ENCODE measurements at regions not wholly inside any gene's neighbourhood (a gene's known extent, or its start where the extent isn't known, plus 50 kb on each side); places are given as distances from the start of the nearest gene placed in this dataset.

- Histone ChIP-seq H3K4me2 (ENCODE audit: low read length) (no peak overlapping the region), H3K4me3 (ENCODE audit: low read length) (no peak overlapping the region), H3K36me3 (replicated peaks; ENCODE audit: low read depth, low read length) (no peaks in the 10 kb centered on the region), H3K27ac (ENCODE audit: low read length) (no peak overlapping the region), H3K27me3 (ENCODE audit: low read depth, low read length) (no peaks in the 10 kb centered on the region), H3K9me3 (ENCODE audit: insufficient read depth, low read length) (no peaks in the 10 kb centered on the region), H3K4me1 (ENCODE audit: low read length) (no peaks in the 10 kb centered on the region), H3K79me2 (ENCODE audit: low read length) (no peaks in the 10 kb centered on the region), H2AFZ (ENCODE audit: low read depth, low read length) (no peak overlapping the region), H4K20me1 (ENCODE audit: insufficient read depth, low read length) (no peaks in the 10 kb centered on the region), H3K9ac (ENCODE audit: low read length) (no peak overlapping the region)
- TF ChIP-seq CTCF (IDR thresholded peaks at IDR 0.05; ENCODE audit: low read depth, low read length) = no peak
- no peak for TF ChIP-seq EZH2phosphoT487 (IDR thresholded peaks at IDR 0.05; ENCODE audit: low read depth)
Observed at GRCh38 chr13:84668637-84669036, 786.4 kb upstream of the SLITRK1 start.

- Histone ChIP-seq H3K4me2 (ENCODE audit: low read length) (peak overlapping the region; percentile 71), H3K9ac (ENCODE audit: low read length) (peak overlapping the region; percentile 35), H3K4me1 (ENCODE audit: low read length) (peaks cover 9% of the 10 kb centered on the region; the same call in 1 of the 2 replicates), H4K20me1 (ENCODE audit: insufficient read depth, low read length) (no peaks in the 10 kb centered on the region), H3K27ac (ENCODE audit: low read length) (no peak overlapping the region), H3K79me2 (ENCODE audit: low read length) (no peaks in the 10 kb centered on the region), H3K4me3 (ENCODE audit: low read length) (peak overlapping the region; percentile 70), H2AFZ (ENCODE audit: low read depth, low read length) (peak overlapping the region; percentile 97), H3K36me3 (replicated peaks; ENCODE audit: low read depth, low read length) (no peaks in the 10 kb centered on the region), H3K9me3 (ENCODE audit: insufficient read depth, low read length) (no peaks in the 10 kb centered on the region), H3K27me3 (ENCODE audit: low read depth, low read length) (no peaks in the 10 kb centered on the region)
- TF ChIP-seq CTCF (IDR thresholded peaks at IDR 0.05; ENCODE audit: low read depth, low read length) (peak; percentile 4; the same call in 1 of the 2 replicates), EZH2phosphoT487 (IDR thresholded peaks at IDR 0.05; ENCODE audit: low read depth) (no peak)
Observed at GRCh38 chr13:84662491-84662890, 780.2 kb upstream of the SLITRK1 start.

GRCh38 chr13:84661718-84662117 lies 779.4 kb upstream of the SLITRK1 start:
- Histone ChIP-seq H3K27me3 (ENCODE audit: low read depth, low read length) (no peaks in the 10 kb centered on the region), H3K4me2 (ENCODE audit: low read length) (peak overlapping the region; percentile 71), H3K9ac (ENCODE audit: low read length) (peak overlapping the region; percentile 35), H4K20me1 (ENCODE audit: insufficient read depth, low read length) (no peaks in the 10 kb centered on the region), H2AFZ (ENCODE audit: low read depth, low read length) (peak overlapping the region; percentile 97; the same call in 1 of the 2 replicates), H3K36me3 (replicated peaks; ENCODE audit: low read depth, low read length) (no peaks in the 10 kb centered on the region), H3K27ac (ENCODE audit: low read length) (no peak overlapping the region), H3K4me1 (ENCODE audit: low read length) (peaks cover 9% of the 10 kb centered on the region; the same call in 1 of the 2 replicates), H3K9me3 (ENCODE audit: insufficient read depth, low read length) (no peaks in the 10 kb centered on the region), H3K79me2 (ENCODE audit: low read length) (no peaks in the 10 kb centered on the region), H3K4me3 (ENCODE audit: low read length) (peak overlapping the region; percentile 70)
- TF ChIP-seq EZH2phosphoT487 (IDR thresholded peaks at IDR 0.05; ENCODE audit: low read depth) = no peak
- TF ChIP-seq CTCF (IDR thresholded peaks at IDR 0.05; ENCODE audit: low read depth, low read length) = no peak

GRCh38 chr13:84659359-84659661 lies 777.0 kb upstream of the SLITRK1 start:
- no peak overlapping the region for H3K27ac ChIP-seq (ENCODE audit: low read length)
- no peak overlapping the region for H3K4me3 ChIP-seq (ENCODE audit: low read length)
- H3K9ac ChIP-seq (ENCODE audit: low read length) = no peak overlapping the region
- H2AFZ ChIP-seq (ENCODE audit: low read depth, low read length) = no peak overlapping the region
- no peak for TF ChIP-seq EZH2phosphoT487 (IDR thresholded peaks at IDR 0.05; ENCODE audit: low read depth)
- TF ChIP-seq CTCF (IDR thresholded peaks at IDR 0.05; ENCODE audit: low read depth, low read length) = no peak
- peaks cover 9% of the 10 kb centered on the region; the same call in 1 of the 2 replicates for H3K4me1 ChIP-seq (ENCODE audit: low read length)
- H3K36me3 ChIP-seq (replicated peaks; ENCODE audit: low read depth, low read length) = no peaks in the 10 kb centered on the region
- no peaks in the 10 kb centered on the region for H3K9me3 ChIP-seq (ENCODE audit: insufficient read depth, low read length)
- no peaks in the 10 kb centered on the region for H3K27me3 ChIP-seq (ENCODE audit: low read depth, low read length)
- no peaks in the 10 kb centered on the region for H3K79me2 ChIP-seq (ENCODE audit: low read length)
- no peaks in the 10 kb centered on the region for H4K20me1 ChIP-seq (ENCODE audit: insufficient read depth, low read length)
- H3K4me2 ChIP-seq (ENCODE audit: low read length) = no peak overlapping the region
